Fibroblast of lung (primary cell): ENCODE measurements at regions not wholly inside any gene's neighbourhood (a gene's known extent, or its start where the extent isn't known, plus 50 kb on each side); places are given as distances from the start of the nearest gene placed in this dataset.

Source experiments
- DNase-seq, 2 donors: peaks; one replicate each; pipeline versions ENCODE4 v3.0.0 to v3.0.0-alpha.2; 2010; ENCODE audit warnings: low read depth in 2 of 2
- H2AFZ ChIP-seq: 2 replicates; pipeline ENCODE4 v1.5.1; 2012; ENCODE audit warnings: low read length, control low read depth, inconsistent platforms
- H3K27ac ChIP-seq: 2 replicates; pipeline ENCODE4 v1.5.1; 2011; ENCODE audit warnings: low read length, control low read depth; ENCODE audit not compliant: insufficient read depth
- H3K27me3 ChIP-seq: 2 replicates; pipeline ENCODE4 v1.5.1; 2011; ENCODE audit warnings: mild to moderate bottlenecking, low read length; ENCODE audit not compliant: control insufficient read depth, insufficient read depth
- H3K36me3 ChIP-seq: 2 replicates; pipeline ENCODE4 v1.5.1; 2011; ENCODE audit warnings: low read length; ENCODE audit not compliant: control insufficient read depth, insufficient read depth
- H3K4me1 ChIP-seq: 2 replicates; pipeline ENCODE4 v1.5.1; 2011; ENCODE audit warnings: low read length; ENCODE audit not compliant: control insufficient read depth, insufficient read depth; ENCODE audit errors: extremely low read depth
- H3K4me2 ChIP-seq: 2 replicates; pipeline ENCODE4 v1.5.1; 2011; ENCODE audit warnings: low read length, control low read depth; ENCODE audit not compliant: insufficient read depth; ENCODE audit errors: extremely low read depth
- H3K4me3 ChIP-seq, 4 experiments: fragments of 200-600 bp in 1 of 4; sonication (generic) in 1 of 4; replicated peaks in 1 of 4; 2 replicates each; pipeline ENCODE4 v1.5.1; 2011 to 2016; ENCODE audit warnings: low read length in 4 of 4, low read depth in 3 of 4, mild to moderate bottlenecking in 3 of 4, control low read depth in 2 of 4, inconsistent platforms in 1 of 4, mixed read lengths in 1 of 4; ENCODE audit not compliant: insufficient read depth in 1 of 4; ENCODE audit errors: control extremely low read depth in 1 of 4
- H3K79me2 ChIP-seq: 2 replicates; pipeline ENCODE4 v1.5.1; 2012; ENCODE audit warnings: mild to moderate bottlenecking, low read length, inconsistent platforms; ENCODE audit not compliant: control insufficient read depth, insufficient read depth
- H3K9ac ChIP-seq: 2 replicates; pipeline ENCODE4 v1.5.1; 2011; ENCODE audit warnings: mild to moderate bottlenecking, low read length, control low read depth; ENCODE audit not compliant: insufficient read depth
- H3K9me3 ChIP-seq: 2 replicates; pipeline ENCODE4 v1.5.1; 2012; ENCODE audit warnings: low read depth, low read length; ENCODE audit not compliant: control insufficient read depth, insufficient read depth
- H4K20me1 ChIP-seq: 2 replicates; pipeline ENCODE4 v1.5.1; 2011; ENCODE audit warnings: low read length; ENCODE audit not compliant: control insufficient read depth, insufficient read depth; ENCODE audit errors: extremely low read depth
- EZH2 ChIP-seq: IDR thresholded peaks from 2 replicates; pipeline ENCODE4 v1.5.1; 2012; ENCODE audit warnings: low read length, control low read depth, mild to moderate bottlenecking; ENCODE audit errors: missing control alignments
- TF ChIP-seq, protein P1 (sequence below), 2 donors: IDR thresholded peaks in 1 of 2; conservative IDR thresholded peaks in 1 of 2; 1 replicate in 1 of 2; 2 replicates in 1 of 2; pipeline ENCODE4 v1.5.1; 2011 to 2012; ENCODE audit warnings: low read length in 2 of 2, control low read depth in 1 of 2, inconsistent platforms in 1 of 2, low read depth in 1 of 2, mild to moderate bottlenecking in 1 of 2

- peaks cover 2% of the 10 kb centered on the region for H3K4me1 ChIP-seq
- no peaks in the 10 kb centered on the region for H3K36me3 ChIP-seq
- H3K4me2 ChIP-seq = no peak overlapping the region
- H3K79me2 ChIP-seq = no peaks in the 10 kb centered on the region
- DNase-seq = peak in 1 of 2 donors; percentile 22
- H3K27ac ChIP-seq = no peak overlapping the region
- H3K27me3 ChIP-seq = no peaks in the 10 kb centered on the region
- no peaks in the 10 kb centered on the region for H3K9me3 ChIP-seq
- no peak overlapping the region for H3K4me3 ChIP-seq
- TF ChIP-seq, protein P1, sequence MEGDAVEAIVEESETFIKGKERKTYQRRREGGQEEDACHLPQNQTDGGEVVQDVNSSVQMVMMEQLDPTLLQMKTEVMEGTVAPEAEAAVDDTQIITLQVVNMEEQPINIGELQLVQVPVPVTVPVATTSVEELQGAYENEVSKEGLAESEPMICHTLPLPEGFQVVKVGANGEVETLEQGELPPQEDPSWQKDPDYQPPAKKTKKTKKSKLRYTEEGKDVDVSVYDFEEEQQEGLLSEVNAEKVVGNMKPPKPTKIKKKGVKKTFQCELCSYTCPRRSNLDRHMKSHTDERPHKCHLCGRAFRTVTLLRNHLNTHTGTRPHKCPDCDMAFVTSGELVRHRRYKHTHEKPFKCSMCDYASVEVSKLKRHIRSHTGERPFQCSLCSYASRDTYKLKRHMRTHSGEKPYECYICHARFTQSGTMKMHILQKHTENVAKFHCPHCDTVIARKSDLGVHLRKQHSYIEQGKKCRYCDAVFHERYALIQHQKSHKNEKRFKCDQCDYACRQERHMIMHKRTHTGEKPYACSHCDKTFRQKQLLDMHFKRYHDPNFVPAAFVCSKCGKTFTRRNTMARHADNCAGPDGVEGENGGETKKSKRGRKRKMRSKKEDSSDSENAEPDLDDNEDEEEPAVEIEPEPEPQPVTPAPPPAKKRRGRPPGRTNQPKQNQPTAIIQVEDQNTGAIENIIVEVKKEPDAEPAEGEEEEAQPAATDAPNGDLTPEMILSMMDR (conservative IDR thresholded peaks at IDR 0.05 in 1 of 2, IDR thresholded peaks at IDR 0.05 in 1 of 2; ENCODE audit: low read depth in 1 of 2, low read length in 2 of 2) = no peak
- H3K9ac ChIP-seq = no peak overlapping the region
- H4K20me1 ChIP-seq = no peaks in the 10 kb centered on the region
- H2AFZ ChIP-seq = no peak overlapping the region
Measured at GRCh38 chr14:26773906-26774593, 176.2 kb upstream of the NOVA1 start.

DNA sequence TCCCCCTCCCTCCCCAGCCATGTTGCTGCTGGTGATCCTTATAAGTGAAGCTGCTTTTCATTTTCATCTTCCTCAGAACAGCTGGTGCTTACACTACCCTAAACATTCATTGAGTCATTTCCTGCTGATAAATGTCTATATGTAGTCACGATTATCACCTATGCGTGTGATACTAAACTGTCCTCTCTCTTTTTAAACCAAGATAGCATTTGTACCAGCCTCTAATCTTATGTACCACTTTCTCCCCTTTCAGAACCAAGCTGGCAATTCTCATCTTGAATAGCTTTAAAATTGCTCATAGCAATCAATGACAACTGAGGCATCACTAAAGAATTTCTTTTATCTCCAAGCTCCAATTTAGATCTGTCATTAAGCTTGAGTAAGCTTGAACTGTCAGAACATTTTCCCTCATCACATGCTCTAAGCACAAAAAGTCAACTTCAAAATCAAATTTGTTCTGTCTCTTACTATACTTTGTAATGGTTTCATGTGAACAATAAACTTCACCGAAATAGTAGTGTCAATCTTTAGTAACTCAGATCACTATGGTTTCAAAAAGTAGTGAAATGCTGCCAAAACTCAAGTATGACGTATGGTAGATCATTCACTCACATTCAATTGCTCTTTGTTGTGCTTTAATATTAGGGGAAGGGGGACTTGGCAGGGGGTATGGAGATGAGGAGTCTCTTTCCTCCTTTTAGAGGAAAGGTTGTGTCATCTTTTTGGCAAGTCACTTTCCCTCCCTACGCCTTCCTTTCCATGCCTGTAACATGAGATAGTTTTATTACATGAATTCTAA lies 178.1 kb upstream of the NOVA1 start:
- DNase-seq = peak; percentile 58 to 78
- no peaks in the 10 kb centered on the region for H3K79me2 ChIP-seq
- H2AFZ ChIP-seq = peak overlapping the region; percentile 14
- H3K27me3 ChIP-seq = no peaks in the 10 kb centered on the region
- H3K36me3 ChIP-seq = no peaks in the 10 kb centered on the region
- H3K4me2 ChIP-seq = peak overlapping the region; percentile 73
- H3K4me1 ChIP-seq = peaks cover 2% of the 10 kb centered on the region
- no peak overlapping the region for H3K9ac ChIP-seq
- no peaks in the 10 kb centered on the region for H4K20me1 ChIP-seq
- no peak for TF ChIP-seq EZH2
- TF ChIP-seq, protein P1 (conservative IDR thresholded peaks at IDR 0.05 in 1 of 2, IDR thresholded peaks at IDR 0.05 in 1 of 2; ENCODE audit: low read depth in 1 of 2, low read length in 2 of 2) = no peak
- H3K27ac ChIP-seq = peak overlapping the region; percentile 68
- H3K4me3 ChIP-seq = peak overlapping the region in 2 of 4 experiments; percentile 28 to 38
- no peaks in the 10 kb centered on the region for H3K9me3 ChIP-seq

GRCh38 chr14:26791117-26791806 lies 193.4 kb upstream of the NOVA1 start:
- no peaks in the 10 kb centered on the region for H3K9me3 ChIP-seq
- DNase-seq = no peak
- TF ChIP-seq EZH2 = no peak
- TF ChIP-seq, protein P1 (conservative IDR thresholded peaks at IDR 0.05 in 1 of 2, IDR thresholded peaks at IDR 0.05 in 1 of 2; ENCODE audit: low read depth in 1 of 2, low read length in 2 of 2) = no peak
- H3K4me2 ChIP-seq = no peak overlapping the region
- H4K20me1 ChIP-seq = no peaks in the 10 kb centered on the region
- H3K9ac ChIP-seq = no peak overlapping the region
- H3K36me3 ChIP-seq = no peaks in the 10 kb centered on the region
- H3K27ac ChIP-seq = no peak overlapping the region
- H2AFZ ChIP-seq = no peak overlapping the region
- H3K27me3 ChIP-seq = no peaks in the 10 kb centered on the region
- no peaks in the 10 kb centered on the region for H3K4me1 ChIP-seq
- H3K4me3 ChIP-seq = no peak overlapping the region
- H3K79me2 ChIP-seq = no peaks in the 10 kb centered on the region
